Trophoblast cell (in vitro differentiated cells and primary cell): ENCODE measurements at regions not wholly inside any gene's neighbourhood (a gene's known extent, or its start where the extent isn't known, plus 50 kb on each side); places are given as distances from the start of the nearest gene placed in this dataset.

ENCODE experiments used
- DNase-seq, 2 donors: peaks; one replicate each; pipeline ENCODE4 v3.0.0-alpha.2; 2016
- H2AFZ ChIP-seq: 2 replicates; pipeline ENCODE4 v1.6.1; 2013; ENCODE audit warnings: low read length, moderate library complexity, mild to moderate bottlenecking; ENCODE audit not compliant: insufficient read depth, poor library complexity
- H2AK5ac ChIP-seq: 2 replicates; pipeline ENCODE4 v1.6.1; 2013; ENCODE audit warnings: mild to moderate bottlenecking, low read length
- H2BK120ac ChIP-seq: 2 replicates; pipeline ENCODE4 v1.6.1; 2013; ENCODE audit warnings: low read length, mild to moderate bottlenecking, moderate library complexity; ENCODE audit not compliant: insufficient read depth, poor library complexity
- H2BK12ac ChIP-seq: 2 replicates; pipeline ENCODE4 v1.6.1; 2013; ENCODE audit warnings: mild to moderate bottlenecking, low read length, moderate library complexity
- H2BK5ac ChIP-seq: 2 replicates; pipeline ENCODE4 v1.6.1; 2013; ENCODE audit warnings: low read length, low read depth, moderate library complexity, mild to moderate bottlenecking; ENCODE audit not compliant: poor library complexity
- H3K14ac ChIP-seq: 2 replicates; pipeline ENCODE4 v1.6.1; 2013; ENCODE audit warnings: mild to moderate bottlenecking, low read length
- H3K18ac ChIP-seq: 2 replicates; pipeline ENCODE4 v1.6.1; 2013; ENCODE audit warnings: mild to moderate bottlenecking, low read length
- H3K23ac ChIP-seq: 2 replicates; pipeline ENCODE4 v1.6.1; 2013; ENCODE audit warnings: low read length
- H3K27ac ChIP-seq: 2 replicates; pipeline ENCODE4 v1.5.1; 2013; ENCODE audit warnings: low read depth, mild to moderate bottlenecking, inconsistent platforms, low read length, moderate library complexity
- H3K27me3 ChIP-seq: 2 replicates; pipeline ENCODE4 v1.6.1; 2013; ENCODE audit warnings: inconsistent platforms, mild to moderate bottlenecking, low read length, moderate library complexity; ENCODE audit not compliant: insufficient read depth
- H3K36me3 ChIP-seq, 2 experiments: 1 replicate in 1 of 2; 2 replicates in 1 of 2; pipeline ENCODE4 v1.6.1; 2013; ENCODE audit warnings: low read length in 2 of 2, mild to moderate bottlenecking in 2 of 2, moderate library complexity in 1 of 2; ENCODE audit not compliant: insufficient read depth in 2 of 2, control insufficient read depth in 1 of 2
- H3K4ac ChIP-seq: 2 replicates; pipeline ENCODE4 v1.6.1; 2013; ENCODE audit warnings: low read depth, mild to moderate bottlenecking, low read length, moderate library complexity
- H3K4me1 ChIP-seq, 2 experiments: 1 replicate in 1 of 2; 2 replicates in 1 of 2; pipeline ENCODE4 v1.6.1; 2013; ENCODE audit warnings: low read length in 2 of 2, mild to moderate bottlenecking in 2 of 2, moderate library complexity in 1 of 2; ENCODE audit not compliant: insufficient read depth in 2 of 2, control insufficient read depth in 1 of 2
- H3K4me2 ChIP-seq: 2 replicates; pipeline ENCODE4 v1.6.1; 2013; ENCODE audit warnings: inconsistent platforms, mild to moderate bottlenecking, low read length, moderate library complexity
- H3K4me3 ChIP-seq: 2 replicates; pipeline ENCODE4 v1.5.1; 2013; ENCODE audit warnings: mild to moderate bottlenecking, low read depth, low read length, inconsistent platforms
- H3K79me1 ChIP-seq: one replicate; pipeline ENCODE4 v1.6.1; 2013; ENCODE audit warnings: low read length
- H3K79me2 ChIP-seq: 2 replicates; pipeline ENCODE4 v1.6.1; 2013; ENCODE audit warnings: low read length, mild to moderate bottlenecking; ENCODE audit not compliant: control insufficient read depth, insufficient read depth, poor library complexity
- H3K9ac ChIP-seq: 2 replicates; pipeline ENCODE4 v1.6.1; 2013; ENCODE audit warnings: mild to moderate bottlenecking, low read length
- H3K9me3 ChIP-seq: 2 replicates; pipeline ENCODE4 v1.6.1; 2013; ENCODE audit warnings: low read depth, mild to moderate bottlenecking, control low read depth, inconsistent platforms, low read length; ENCODE audit not compliant: insufficient read depth
- H4K12ac ChIP-seq: 2 replicates; pipeline ENCODE4 v1.6.1; 2013; ENCODE audit warnings: low read depth, mild to moderate bottlenecking, low read length, moderate library complexity
- H4K8ac ChIP-seq: 2 replicates; pipeline ENCODE4 v1.6.1; 2013; ENCODE audit warnings: low read depth, mild to moderate bottlenecking, low read length, moderate library complexity
- H4K91ac ChIP-seq: one replicate; pipeline ENCODE4 v1.6.1; 2013; ENCODE audit warnings: low read depth, mild to moderate bottlenecking, low read length, moderate library complexity
- WGBS: extraction: QIAGEN DNeasy Blood & Tissue Kit; methylation state at CpG from one replicate; pipeline ENCODE4 v1.1.7; 2013; ENCODE audit warnings: missing lambda C conversion rate; ENCODE audit not compliant: insufficient read length, insufficient coverage; ENCODE audit errors: extremely low coverage; 5-methylcytosine and 5-hydroxymethylcytosine counted together

DNA sequence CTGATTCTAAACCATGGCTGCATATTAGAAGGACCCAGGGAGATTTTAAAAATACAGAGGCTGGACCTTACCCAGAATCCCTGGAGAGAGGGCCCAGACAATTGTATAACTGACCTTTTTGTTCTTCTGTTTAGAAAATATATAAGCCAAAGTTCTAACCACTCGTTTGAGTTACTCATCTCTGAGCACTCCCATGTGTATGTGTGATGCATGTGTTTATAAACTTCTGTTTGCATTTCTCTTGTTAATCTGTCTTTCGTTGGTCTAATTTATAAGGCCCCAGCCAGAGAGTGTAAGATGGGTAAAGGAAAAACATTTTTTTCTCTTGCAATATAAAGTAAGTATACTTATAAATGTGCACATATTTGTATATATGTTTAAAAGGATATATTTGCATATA is 443.9 kb downstream of the ZNF608 start:
- Histone ChIP-seq H3K23ac (no peak overlapping the region), H3K36me3 (no peaks in the 10 kb centered on the region), H3K14ac (no peak overlapping the region), H3K4ac (no peak overlapping the region), H2BK120ac (no peak overlapping the region), H3K4me3 (no peak overlapping the region), H2BK12ac (no peak overlapping the region), H3K9ac (no peak overlapping the region), H3K79me2 (no peaks in the 10 kb centered on the region), H3K4me2 (no peak overlapping the region), H4K91ac (no peak overlapping the region), H2BK5ac (no peak overlapping the region), H2AK5ac (no peak overlapping the region), H4K12ac (no peak overlapping the region), H3K27me3 (no peaks in the 10 kb centered on the region), H3K18ac (no peak overlapping the region), H3K27ac (no peak overlapping the region), H2AFZ (no peak overlapping the region), H3K9me3 (no peaks in the 10 kb centered on the region), H4K8ac (no peak overlapping the region), H3K4me1 (peaks cover 0 to 2% of the 10 kb centered on the region in 2 experiments), H3K79me1 (no peaks in the 10 kb centered on the region)
- no peak for DNase-seq
- no CpG with 5 or more reads among the region's 2 CpGs for WGBS

DNA sequence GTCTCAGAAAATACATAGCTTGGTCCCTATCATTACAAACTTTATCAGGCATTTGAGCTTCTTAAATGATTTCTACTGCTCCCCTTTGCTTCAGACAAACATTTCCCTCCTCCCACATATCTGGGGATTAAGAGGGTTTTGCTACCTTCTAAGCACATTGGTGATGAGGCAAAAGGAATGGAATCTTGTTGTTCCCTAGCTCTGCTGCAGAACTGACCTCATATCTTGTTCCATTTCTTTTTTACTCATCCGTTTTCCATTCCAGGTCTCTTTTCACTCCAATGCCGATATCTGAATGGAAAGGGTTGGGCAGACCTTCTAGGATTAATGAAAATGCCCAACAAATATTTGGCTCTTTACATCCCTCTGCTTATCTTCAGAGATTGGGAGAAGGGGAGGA is 444.6 kb downstream of the ZNF608 start:
- Histone ChIP-seq H3K79me1 (no peaks in the 10 kb centered on the region), H3K9me3 (no peaks in the 10 kb centered on the region), H3K4ac (no peak overlapping the region), H2BK120ac (no peak overlapping the region), H2BK12ac (no peak overlapping the region), H3K9ac (no peak overlapping the region), H2BK5ac (no peak overlapping the region), H3K27me3 (no peaks in the 10 kb centered on the region), H3K4me3 (no peak overlapping the region), H3K27ac (no peak overlapping the region), H4K12ac (no peak overlapping the region), H3K18ac (no peak overlapping the region), H3K14ac (no peak overlapping the region), H3K4me2 (no peak overlapping the region), H3K4me1 (peaks cover 0 to 2% of the 10 kb centered on the region in 2 experiments), H3K23ac (no peak overlapping the region), H4K91ac (no peak overlapping the region), H2AFZ (no peak overlapping the region), H3K36me3 (no peaks in the 10 kb centered on the region), H3K79me2 (no peaks in the 10 kb centered on the region), H2AK5ac (no peak overlapping the region), H4K8ac (no peak overlapping the region)
- WGBS, result no CpG with 5 or more reads among the region's 2 CpGs
- no peak for DNase-seq

- H3K79me1 ChIP-seq, result no peaks in the 10 kb centered on the region
- H2AK5ac ChIP-seq, result no peak overlapping the region
- H4K12ac ChIP-seq, result no peak overlapping the region
- no peak overlapping the region for H2AFZ ChIP-seq
- no peak overlapping the region for H3K27ac ChIP-seq
- no peak overlapping the region for H3K4me3 ChIP-seq
- no peak overlapping the region for H3K4me2 ChIP-seq
- H4K91ac ChIP-seq, result no peak overlapping the region
- no peak overlapping the region for H3K23ac ChIP-seq
- no peak for DNase-seq
- no peaks in the 10 kb centered on the region for H3K9me3 ChIP-seq
- no peaks in the 10 kb centered on the region for H3K36me3 ChIP-seq
- peaks cover 0 to 2% of the 10 kb centered on the region in 2 experiments for H3K4me1 ChIP-seq
- H3K27me3 ChIP-seq, result no peaks in the 10 kb centered on the region
- no peaks in the 10 kb centered on the region for H3K79me2 ChIP-seq
- WGBS, result no CpG with 5 or more reads among the region's 13 CpGs
- H2BK12ac ChIP-seq, result no peak overlapping the region
- no peak overlapping the region for H3K4ac ChIP-seq
- no peak overlapping the region for H3K9ac ChIP-seq
- H3K14ac ChIP-seq, result no peak overlapping the region
- H2BK120ac ChIP-seq, result no peak overlapping the region
- H3K18ac ChIP-seq, result no peak overlapping the region
- H4K8ac ChIP-seq, result no peak overlapping the region
- H2BK5ac ChIP-seq, result no peak overlapping the region
Measured at GRCh38 chr5:124300815-124301621, 445.4 kb downstream of the ZNF608 start.

- H2BK12ac ChIP-seq, result no peak overlapping the region
- H3K4me1 ChIP-seq, result peaks cover 0 to 2% of the 10 kb centered on the region in 2 experiments
- H3K36me3 ChIP-seq, result no peaks in the 10 kb centered on the region
- no peak overlapping the region for H4K8ac ChIP-seq
- no peaks in the 10 kb centered on the region for H3K27me3 ChIP-seq
- no CpG with 5 or more reads among the region's 3 CpGs for WGBS
- H4K12ac ChIP-seq, result no peak overlapping the region
- no peak overlapping the region for H3K23ac ChIP-seq
- H4K91ac ChIP-seq, result no peak overlapping the region
- H3K79me1 ChIP-seq, result no peaks in the 10 kb centered on the region
- H3K4me3 ChIP-seq, result no peak overlapping the region
- H3K27ac ChIP-seq, result no peak overlapping the region
- H2AFZ ChIP-seq, result no peak overlapping the region
- DNase-seq, result no peak
- H2BK120ac ChIP-seq, result no peak overlapping the region
- H3K9ac ChIP-seq, result no peak overlapping the region
- H3K9me3 ChIP-seq, result no peaks in the 10 kb centered on the region
- no peak overlapping the region for H3K18ac ChIP-seq
- H2AK5ac ChIP-seq, result no peak overlapping the region
- H3K79me2 ChIP-seq, result no peaks in the 10 kb centered on the region
- H2BK5ac ChIP-seq, result no peak overlapping the region
- no peak overlapping the region for H3K4ac ChIP-seq
- H3K4me2 ChIP-seq, result no peak overlapping the region
- no peak overlapping the region for H3K14ac ChIP-seq
Measured at GRCh38 chr5:124297826-124298225, 448.6 kb downstream of the ZNF608 start.
